Left colon (tissue), 2 donors: ENCODE measurements at regions not wholly inside any gene's neighbourhood (a gene's known extent, or its start where the extent isn't known, plus 50 kb on each side); places are given as distances from the start of the nearest gene placed in this dataset.
"Not testable (repeated sequence)": the region's sequence is repeated elsewhere in the genome, so short reads cannot be mapped to it uniquely, and the experiment has no call there.

Experiments
- ATAC-seq: fragments of 200-7000 bp; cut with Tn5 transposase; one replicate; pipeline ENCODE4 v1.9.1; 2020; ENCODE audit warnings: mild to moderate bottlenecking, moderate library complexity
- DNase-seq, 2 donors: peaks; one replicate each; pipeline ENCODE4 v3.0.0-alpha.2; 2020
- intact Hi-C, 2 donors: fragments of 100-400 bp; cut with DNase I in 1 of 2; cut with micrococcal nuclease in 1 of 2; formaldehyde crosslinking; loops; one replicate each; pipeline versions ENCODE4 v1.11.2 to v1.14.0; 2022; cut with DNase I, micrococcal nuclease
- donor health status: DM: no; HTN: no; CAD: no.
- donor health status: DM: yes; HTN: yes; CAD: no.

DNA sequence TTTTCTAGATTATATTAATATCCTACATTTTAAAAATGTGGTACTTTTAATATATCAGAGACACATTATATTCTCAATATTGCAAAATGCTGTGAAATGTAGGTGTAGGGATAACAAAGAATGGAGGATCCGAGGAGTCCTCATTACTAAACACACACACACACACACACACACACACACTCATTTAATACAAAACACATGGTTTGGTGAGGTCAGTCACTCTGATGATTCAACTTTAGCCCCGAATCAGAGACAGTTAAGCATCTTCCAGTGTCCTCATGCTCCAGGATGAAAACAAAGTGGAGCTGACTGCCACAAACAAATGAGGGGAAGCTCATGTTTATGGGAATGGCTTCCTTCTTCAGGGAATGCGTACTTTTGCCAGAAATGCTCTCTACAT lies 147.5 kb downstream of the CYSLTR2 start:
- intact Hi-C loops: no loop called here
- DNase-seq (no peak), ATAC-seq (no peak)

DNA sequence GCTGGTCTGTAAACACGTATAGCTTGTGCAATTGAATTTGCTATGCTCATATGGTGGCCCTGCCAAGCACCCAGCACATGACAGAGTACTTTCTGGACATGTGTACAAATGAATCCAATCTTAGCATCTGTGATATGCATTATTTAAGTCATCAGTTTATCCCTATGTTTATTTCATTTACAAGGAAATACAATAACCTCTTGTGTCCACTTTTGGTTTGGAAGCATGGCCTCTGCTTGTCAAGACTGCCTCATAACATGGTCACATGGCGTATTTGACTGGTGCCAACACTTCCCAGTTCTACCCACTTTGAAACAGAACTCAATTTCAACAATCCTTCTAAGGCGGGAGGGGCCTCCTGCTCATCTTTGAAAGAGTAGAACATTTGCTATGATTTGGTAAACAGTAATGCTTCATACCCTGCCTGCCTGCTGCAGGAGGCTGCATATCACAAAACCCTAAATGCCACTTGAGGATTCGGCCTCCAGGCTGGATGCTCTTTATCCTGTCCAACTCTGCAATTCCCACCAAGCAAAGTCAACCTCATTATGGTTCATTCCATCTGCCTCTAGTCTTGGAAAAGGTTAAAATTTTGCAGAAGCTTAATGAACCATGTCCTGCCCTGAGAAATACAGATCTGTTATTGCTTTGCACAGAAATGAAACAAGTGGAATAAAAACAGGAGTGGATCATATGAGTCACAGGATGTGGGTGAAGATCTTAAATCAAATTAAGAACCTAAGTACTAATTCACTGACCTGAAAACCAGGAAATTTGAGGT lies 151.3 kb downstream of the CYSLTR2 start:
- DNase-seq: no peak
- intact Hi-C loops: no loop called here
- no peak for ATAC-seq

DNA sequence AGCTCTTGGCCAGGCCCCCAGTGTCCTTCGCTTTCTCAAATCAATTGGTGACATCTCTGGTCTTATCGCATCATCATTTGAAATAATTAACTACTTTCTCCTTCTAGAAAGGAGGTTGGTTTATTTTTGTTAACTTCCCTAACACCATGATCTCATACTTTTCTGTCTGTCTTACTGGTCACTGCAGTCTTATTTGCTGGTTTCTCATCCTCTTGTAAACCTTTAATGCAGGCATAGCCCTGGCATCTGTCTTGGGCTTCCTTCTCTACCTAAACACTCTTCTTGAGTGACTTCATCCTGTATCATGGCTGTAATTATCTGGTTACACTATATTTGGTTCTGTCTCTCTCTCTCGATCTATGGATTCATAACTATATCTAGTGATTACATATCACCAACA lies 152.8 kb downstream of the CYSLTR2 start:
- intact Hi-C loops: no loop called here
- ATAC-seq (no peak), DNase-seq (no peak)

DNA sequence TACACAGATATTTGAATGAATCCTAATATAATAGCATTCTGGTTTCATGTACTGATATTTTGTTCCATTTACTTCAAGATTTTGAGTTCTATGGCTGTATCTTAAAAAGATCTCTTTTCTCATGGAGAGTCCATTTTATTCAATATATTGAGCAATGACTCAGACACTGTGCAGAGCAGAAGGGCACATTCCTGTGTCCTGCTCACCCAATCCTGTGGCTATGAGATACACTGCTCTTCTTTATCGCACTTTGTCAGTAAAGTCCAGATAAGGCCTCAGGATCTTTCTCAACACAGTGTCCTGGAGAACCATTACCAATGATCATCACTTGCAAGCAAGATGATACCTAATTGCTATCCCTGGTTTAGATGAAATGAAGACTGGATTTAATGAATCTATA lies 155.0 kb downstream of the CYSLTR2 start:
- ATAC-seq: no peak
- intact Hi-C loops: no loop called here
- DNase-seq: no peak

DNA sequence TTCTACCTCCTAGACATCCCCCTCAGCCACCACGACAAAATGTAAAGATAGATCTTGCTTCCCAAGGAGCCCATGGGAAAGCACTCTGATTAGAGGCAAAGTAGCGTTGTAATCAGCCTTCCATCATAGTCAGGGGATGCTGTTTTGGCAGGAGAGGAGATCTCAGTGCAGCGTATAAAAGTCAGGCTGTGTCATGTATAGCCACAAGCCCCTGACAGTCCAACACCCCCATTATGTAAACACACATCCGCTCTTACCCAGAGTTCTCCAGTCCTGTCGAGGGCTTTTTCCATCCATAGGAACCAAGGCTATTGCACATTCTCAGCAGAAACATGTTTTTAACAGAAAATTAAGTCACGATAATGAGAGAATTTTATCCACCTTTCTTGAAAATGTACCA lies 156.3 kb downstream of the CYSLTR2 start:
- ATAC-seq (no peak), DNase-seq (no peak)
- intact Hi-C loops: no loop called here

DNA sequence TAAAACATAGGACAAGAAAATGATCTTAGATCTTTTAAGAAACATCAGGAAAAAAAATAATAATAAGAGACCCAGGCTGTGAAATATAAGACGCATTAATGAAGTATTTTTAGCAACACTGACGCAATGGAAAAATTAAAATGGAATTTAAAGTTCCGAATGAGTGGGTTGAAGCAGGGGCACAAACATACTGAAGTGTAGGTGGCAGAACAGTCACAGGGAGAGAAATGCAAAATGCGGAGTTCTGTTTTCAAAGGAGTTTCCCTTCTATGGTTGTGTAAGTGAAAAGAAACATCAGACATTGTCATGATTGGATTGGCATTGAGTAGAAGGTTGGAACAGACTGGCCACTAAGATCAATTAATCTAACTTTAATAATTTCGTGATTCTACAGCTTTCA lies 159.8 kb downstream of the CYSLTR2 start:
- intact Hi-C loops: no loop called here
- DNase-seq (no peak), ATAC-seq (no peak)

GRCh38 chr13:48816700-48817099 lies 159.0 kb upstream of the FNDC3A start:
- DNase-seq: no peak
- ATAC-seq: no peak
- intact Hi-C loops: no loop called here

DNA sequence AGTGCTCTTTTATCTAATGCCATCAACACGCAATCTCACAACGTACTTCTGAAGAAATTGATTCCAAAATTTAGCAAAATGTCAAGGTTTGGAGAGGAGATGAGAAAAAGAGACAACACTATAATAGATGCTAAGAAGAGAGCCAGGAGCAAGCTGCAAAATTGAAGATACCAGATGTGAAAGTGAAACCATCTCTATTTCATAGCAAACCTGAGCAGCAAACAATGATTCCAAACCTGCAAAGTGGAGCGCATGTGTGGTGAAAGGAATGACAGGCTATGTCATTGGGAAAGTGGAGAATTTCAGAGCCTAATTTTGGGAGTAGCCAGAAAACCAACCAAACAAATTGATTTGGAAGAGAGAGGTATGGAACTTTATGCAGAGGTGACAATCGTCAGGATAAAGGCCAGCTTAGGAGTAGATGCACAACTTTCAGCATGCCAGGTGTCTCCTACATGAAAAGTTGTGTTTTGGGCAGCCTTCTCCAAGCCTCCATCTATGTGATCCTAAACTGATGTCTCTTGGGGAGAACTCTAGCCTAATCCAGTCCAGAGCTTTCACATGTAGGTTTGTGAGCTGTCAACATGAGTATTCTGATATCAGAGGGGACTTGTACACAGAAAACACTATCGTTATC lies 158.4 kb upstream of the FNDC3A start:
- intact Hi-C loops: no loop called here
- no peak for ATAC-seq
- DNase-seq: no peak

- DNase-seq: no peak
- intact Hi-C loops: no loop called here
- ATAC-seq: no peak
These were observed 157.0 kb upstream of the FNDC3A start for GRCh38 chr13:48818495-48819356.

DNA sequence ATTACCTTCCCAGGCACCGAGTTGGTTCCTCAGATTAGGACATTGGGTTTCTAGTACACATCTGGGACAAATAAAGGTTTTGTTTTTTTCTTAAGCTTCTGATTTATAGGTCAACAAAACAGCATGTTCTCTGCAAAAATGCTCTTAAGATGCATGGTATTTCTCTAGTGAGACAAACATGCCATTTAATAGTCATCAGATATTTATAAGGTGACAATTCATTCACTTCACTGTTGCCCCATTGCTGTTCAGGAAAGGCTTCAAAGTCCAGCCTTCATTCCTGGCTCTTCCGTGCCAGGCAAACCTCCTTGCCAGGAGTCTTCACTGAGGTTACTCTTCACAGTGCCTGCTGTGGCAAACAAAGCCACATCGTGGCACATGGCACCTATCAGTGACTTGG lies 156.3 kb upstream of the FNDC3A start:
- intact Hi-C loops: no loop called here
- no peak for DNase-seq
- no peak for ATAC-seq

DNA sequence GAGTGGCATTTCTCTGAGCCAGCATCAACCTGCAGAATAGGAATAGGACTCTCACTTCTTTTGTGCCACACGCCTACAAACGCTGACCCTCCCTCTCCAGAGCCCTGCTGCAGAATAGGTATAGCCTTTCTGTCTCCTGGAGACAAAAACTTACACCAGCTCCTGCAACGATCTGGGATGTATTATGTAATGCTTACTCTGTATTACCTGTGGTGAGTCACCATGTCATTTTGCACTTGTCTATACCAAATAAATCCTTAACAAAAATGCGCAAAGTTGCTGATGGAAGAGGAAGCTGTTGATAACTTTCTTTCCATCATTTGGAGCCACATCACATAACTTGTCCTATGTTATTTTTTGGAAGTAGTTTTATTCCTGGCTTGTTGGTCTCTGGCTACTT lies 155.8 kb upstream of the FNDC3A start:
- no peak for DNase-seq
- intact Hi-C loops: no loop called here
- ATAC-seq: no peak

GRCh38 chr13:48823526-48823925 lies 152.2 kb upstream of the FNDC3A start:
- intact Hi-C loops, ATAC-seq: not testable (repeated sequence)

DNA sequence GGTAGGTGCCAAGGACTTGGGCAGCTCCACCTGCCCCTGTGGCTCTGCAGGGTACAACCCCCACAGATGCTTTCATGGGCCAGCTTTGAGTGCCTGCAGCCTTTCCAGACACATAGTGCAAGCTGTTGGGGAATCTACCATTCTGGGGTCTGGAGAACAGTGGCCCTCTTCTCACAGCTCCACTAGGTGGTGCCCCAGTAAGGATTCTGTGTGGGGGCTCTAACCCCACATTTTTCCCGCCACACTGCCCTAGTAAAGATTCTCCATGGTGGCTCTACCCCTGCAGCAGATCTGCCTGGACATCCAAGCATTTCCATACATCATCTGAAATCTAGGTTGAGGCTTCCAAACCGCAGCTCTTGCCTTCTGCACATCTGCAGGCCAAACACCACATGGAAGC lies 149.7 kb upstream of the FNDC3A start:
- ATAC-seq: no peak
- intact Hi-C loops: no loop called here
- DNase-seq: no peak

More at GRCh38 chr13:48823526-48823925, 152.2 kb upstream of the FNDC3A start:
- DNase-seq: not testable (repeated sequence)

DNA sequence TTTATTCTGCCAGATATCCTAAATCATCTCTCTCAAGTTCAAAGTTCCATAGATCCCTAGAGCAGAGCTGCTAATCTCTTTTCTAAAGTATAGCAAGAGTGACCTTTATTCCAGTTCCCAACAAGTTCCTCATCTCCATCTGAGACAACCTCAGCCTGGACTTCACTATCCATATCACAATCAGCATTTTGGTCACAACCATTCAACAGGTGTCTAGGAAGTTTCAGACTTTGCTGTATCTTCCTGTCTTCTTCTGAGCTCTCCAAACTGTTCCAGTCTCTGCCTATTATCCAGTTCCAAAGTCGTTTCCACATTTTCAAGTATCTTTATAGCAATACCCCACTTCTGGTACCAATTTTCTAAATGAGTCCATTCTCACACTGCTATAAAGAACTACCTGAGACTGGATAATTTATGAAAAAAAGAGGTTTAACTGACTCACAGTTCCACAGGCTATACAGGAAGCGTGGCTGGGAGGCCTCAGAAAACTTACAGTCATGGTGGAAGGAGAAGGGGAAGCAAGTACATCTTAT lies 148.7 kb upstream of the FNDC3A start:
- ATAC-seq, intact Hi-C loops, DNase-seq: not testable (repeated sequence)

DNA sequence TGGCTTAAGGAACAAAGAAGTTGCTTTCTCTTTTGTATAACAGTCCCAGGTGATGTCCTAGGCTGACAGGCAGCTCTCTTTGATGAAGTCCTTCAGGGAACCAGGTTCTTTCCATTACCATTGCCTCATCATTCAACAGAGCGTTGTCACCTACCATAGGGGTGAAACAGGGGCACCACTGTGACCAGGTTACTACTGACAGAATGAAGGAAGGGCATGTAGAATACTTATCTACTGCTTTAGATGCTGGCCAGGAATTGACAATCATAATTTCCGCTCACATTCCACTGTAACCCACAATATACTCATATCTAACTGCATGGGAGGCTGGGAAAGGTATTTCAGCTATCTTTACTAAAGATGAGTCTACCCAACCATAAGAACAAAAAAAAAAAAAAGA lies 148.0 kb upstream of the FNDC3A start:
- intact Hi-C loops: no loop called here
- ATAC-seq: no peak
- no peak for DNase-seq

DNA sequence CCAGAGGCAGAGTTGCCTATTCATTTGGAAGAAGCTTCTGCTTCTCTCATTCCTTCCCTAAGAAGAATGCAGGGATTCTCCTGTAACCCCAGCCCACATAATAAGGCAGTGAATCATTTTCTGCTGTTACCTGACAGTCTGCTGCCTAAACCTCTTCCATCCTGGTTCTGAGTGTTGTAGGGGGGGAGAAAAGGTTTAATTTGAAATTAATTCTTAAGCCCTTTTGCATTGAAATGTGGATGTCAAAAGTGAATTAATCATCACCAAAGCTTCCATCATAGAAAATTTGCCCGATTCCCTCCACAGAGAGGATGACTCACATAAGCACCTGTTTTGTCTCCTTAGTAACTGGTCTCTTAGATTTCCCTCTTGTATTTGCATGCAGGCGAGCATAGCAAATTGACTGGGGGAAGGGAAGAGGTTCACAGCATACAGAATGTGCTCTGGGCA lies 146.7 kb upstream of the FNDC3A start:
- no peak for ATAC-seq
- no peak for DNase-seq
- intact Hi-C loops: no loop called here

DNA sequence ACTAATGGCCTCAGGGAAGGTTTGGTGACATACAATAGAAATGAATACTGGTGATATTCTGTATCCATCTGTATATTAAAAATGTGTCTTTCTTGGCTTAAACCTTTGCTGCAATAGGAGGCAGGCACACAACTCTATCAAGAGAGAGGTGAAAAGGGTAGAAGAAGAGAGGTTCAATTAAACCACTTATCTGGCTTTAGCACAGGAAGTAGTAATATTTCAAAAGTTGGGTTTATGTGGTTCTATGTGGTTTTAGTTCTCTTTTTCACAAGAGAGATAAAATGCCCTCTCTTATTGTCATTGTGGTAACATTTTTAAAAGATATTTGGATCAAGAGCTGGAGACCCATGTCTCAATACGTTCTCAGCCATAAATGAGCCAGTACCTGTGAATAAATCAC lies 146.2 kb upstream of the FNDC3A start:
- DNase-seq: no peak
- intact Hi-C loops: no loop called here
- ATAC-seq: no peak

GRCh38 chr13:48831248-48831647 lies 144.5 kb upstream of the FNDC3A start:
- intact Hi-C loops: no loop called here
- ATAC-seq (no peak), DNase-seq (no peak)

DNA sequence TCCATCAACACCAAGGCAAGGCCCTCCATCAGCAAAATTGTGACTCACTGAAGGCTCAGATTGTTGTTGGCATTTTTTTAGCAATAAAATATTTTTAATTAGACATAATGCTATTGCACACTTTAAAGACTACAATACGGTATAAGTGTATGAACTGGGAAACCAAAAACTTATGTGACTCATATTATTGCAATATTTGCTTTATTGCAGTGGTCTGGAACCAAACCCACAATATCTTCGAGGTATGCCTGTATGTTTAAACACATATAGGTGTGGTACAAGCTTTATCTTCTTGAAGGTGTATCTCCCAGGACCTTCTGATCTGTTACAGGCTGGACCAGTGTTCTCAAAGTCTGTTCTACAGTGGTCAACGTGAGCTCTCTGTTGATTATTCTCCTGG lies 142.3 kb upstream of the FNDC3A start:
- DNase-seq (no peak), ATAC-seq (no peak)
- intact Hi-C loops: no loop called here

DNA sequence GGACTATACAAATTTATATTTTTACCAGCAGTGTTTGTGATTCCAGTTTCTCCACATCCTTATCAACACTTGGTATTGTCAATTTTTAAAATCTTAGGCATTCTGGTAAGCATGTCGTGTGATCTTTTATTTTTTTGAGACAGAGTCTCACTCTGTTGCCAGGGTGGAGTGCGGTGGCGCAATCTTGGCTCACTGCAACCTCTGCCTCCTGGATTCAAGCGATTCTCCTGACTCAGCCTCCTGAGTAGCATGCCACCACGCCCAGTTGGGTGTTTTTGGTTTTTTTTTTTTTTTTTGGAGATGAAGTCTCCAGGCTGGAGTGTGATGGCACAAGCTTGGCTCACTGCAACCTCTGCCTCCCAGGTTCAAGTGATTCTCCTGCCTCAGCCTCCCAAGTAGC lies 140.4 kb upstream of the FNDC3A start:
- ATAC-seq, intact Hi-C loops, DNase-seq: not testable (repeated sequence)
